HCT116 (cell line): ENCODE measurements at regions not wholly inside any gene's neighbourhood (a gene's known extent, or its start where the extent isn't known, plus 50 kb on each side); places are given as distances from the start of the nearest gene placed in this dataset.

Source experiments
- ATAC-seq: fragments of 200-7000 bp; cut with Tn5 transposase; 2 replicates; pipeline ENCODE4 v1.9.1; 2020; ENCODE audit warnings: mild to moderate bottlenecking, moderate library complexity
- BruUV-seq: library from RNA; stranded (reverse); fragments of 400-500 nt; replicated peaks from 2 replicates; lab custom pipeline; 2021; lab: Mats Ljungman, UMichigan
- CTCF ChIA-PET: fragments of 300-600 bp; sonication (Branson Sonifier 250); formaldehyde crosslinking; loops from one replicate; lab custom pipeline; 2021; ENCODE audit warnings: antibody characterized with exemption; lab: Charles Lee
- POLR2A ChIA-PET: fragments of 300-600, 350-600 bp; sonication (Branson Sonifier 250); formaldehyde crosslinking; loops from one replicate; lab custom pipeline; 2021; ENCODE audit warnings: antibody characterized with exemption; lab: Charles Lee
- RAD21 ChIA-PET, 2 experiments: fragments of 300-600 bp; sonication (Branson Sonifier 250); formaldehyde crosslinking; loops; one replicate each; lab custom pipeline; 2023; ENCODE audit warnings: low total read pairs in 2 of 2; ENCODE audit not compliant: uncharacterized antibody in 2 of 2, unreplicated experiment in 2 of 2, low non-redundant PET in 1 of 2; lab: Charles Lee
- DNase-seq: peaks from one replicate; pipeline ENCODE4 v3.0.0-alpha.2; 2010; ENCODE audit warnings: low read depth, low spot score
- H2AFZ ChIP-seq: fragments of 200-600 bp; shearing (Covaris generic), sonication (generic); 2 replicates; pipeline ENCODE4 v1.6.1; 2017; ENCODE audit warnings: low read depth, mixed run types, mixed read lengths, antibody characterized with exemption, low read length; ENCODE audit not compliant: poor library complexity, severe bottlenecking
- H3K27ac ChIP-seq: 2 replicates; pipeline ENCODE4 v1.5.1; 2012; ENCODE audit warnings: low read depth, low read length
- H3K27me3 ChIP-seq: fragments of 200-600 bp; sonication (generic); 2 replicates; pipeline ENCODE4 v1.6.1; 2016; ENCODE audit warnings: mixed run types, low read length, mixed read lengths; ENCODE audit not compliant: insufficient read depth
- H3K36me3 ChIP-seq, 2 experiments: fragments of 200-500 bp in 1 of 2; fragments of 200-600 bp in 1 of 2; sonication (Bioruptor generic) in 1 of 2; sonication (generic) in 1 of 2; 2 replicates each; pipeline versions ENCODE4 v1.5.1 to v1.6.1; 2014 to 2016; ENCODE audit warnings: low read length in 2 of 2, inconsistent platforms in 1 of 2, mixed read lengths in 1 of 2, mixed run types in 1 of 2; ENCODE audit not compliant: insufficient read depth in 2 of 2, control insufficient read depth in 1 of 2
- H3K4me1 ChIP-seq, 2 experiments: fragments of 200-600 bp in 1 of 2; sonication (generic) in 1 of 2; 2 replicates each; pipeline versions ENCODE4 v1.5.1 to v1.6.1; 2012 to 2017; ENCODE audit warnings: low read length in 2 of 2, inconsistent platforms in 1 of 2, mild to moderate bottlenecking in 1 of 2, mixed read lengths in 1 of 2, mixed run types in 1 of 2, moderate library complexity in 1 of 2; ENCODE audit not compliant: insufficient read depth in 2 of 2, control insufficient read depth in 1 of 2
- H3K4me2 ChIP-seq: fragments of 200-600 bp; sonication (generic); 2 replicates; pipeline ENCODE4 v1.6.1; 2017; ENCODE audit warnings: mixed run types, low read length, mixed read lengths
- H3K4me3 ChIP-seq, 2 experiments: fragments of 200-600 bp in 1 of 2; sonication (generic) in 1 of 2; replicated peaks in 1 of 2; 2 replicates each; pipeline ENCODE4 v1.5.1; 2011 to 2016; ENCODE audit warnings: low read length in 2 of 2, control low read depth in 1 of 2, low read depth in 1 of 2, mild to moderate bottlenecking in 1 of 2, mixed read lengths in 1 of 2, mixed run types in 1 of 2
- H3K79me2 ChIP-seq: fragments of 200-600 bp; sonication (generic); 2 replicates; pipeline ENCODE4 v1.6.1; 2017; ENCODE audit warnings: mild to moderate bottlenecking, mixed run types, low read length, moderate library complexity, mixed read lengths; ENCODE audit not compliant: insufficient read depth
- H3K9ac ChIP-seq: fragments of 200-600 bp; sonication (generic); 2 replicates; pipeline ENCODE4 v1.6.1; 2016; ENCODE audit warnings: low read length, mixed read lengths
- H3K9me2 ChIP-seq: fragments of 200-600 bp; sonication (generic), shearing (Covaris generic); 2 replicates; pipeline ENCODE4 v1.6.1; 2017; ENCODE audit warnings: mixed run types, mild to moderate bottlenecking, moderate library complexity; ENCODE audit not compliant: insufficient read depth
- H3K9me3 ChIP-seq, 2 experiments: fragments of 200-500 bp in 1 of 2; fragments of 200-600 bp in 1 of 2; sonication (Bioruptor generic) in 1 of 2; sonication (generic) in 1 of 2; 2 replicates each; pipeline ENCODE4 v1.6.1; 2014 to 2017; ENCODE audit warnings: low read length in 2 of 2, mixed read lengths in 2 of 2, inconsistent platforms in 1 of 2, low read depth in 1 of 2, mild to moderate bottlenecking in 1 of 2, mixed run types in 1 of 2, moderate library complexity in 1 of 2; ENCODE audit not compliant: control insufficient read depth in 1 of 2, insufficient read depth in 1 of 2
- H4K20me1 ChIP-seq: fragments of 200-600 bp; sonication (generic), shearing (Covaris generic); 2 replicates; pipeline ENCODE4 v1.6.1; 2017; ENCODE audit warnings: mixed run types, mild to moderate bottlenecking, moderate library complexity; ENCODE audit not compliant: insufficient read depth
- ATF3 ChIP-seq: IDR thresholded peaks from 2 replicates; pipeline ENCODE4 v1.6.1; 2012
- CBX3 ChIP-seq: IDR thresholded peaks from 2 replicates; pipeline ENCODE4 v1.6.1; 2012; ENCODE audit warnings: low read depth
- CEBPB ChIP-seq: IDR thresholded peaks from 2 replicates; pipeline ENCODE4 v1.6.1; 2012; ENCODE audit warnings: low read depth
- ELF1 ChIP-seq: IDR thresholded peaks from 2 replicates; pipeline ENCODE4 v1.6.1; 2012; ENCODE audit warnings: low read depth, borderline replicate concordance
- EZH2 ChIP-seq: fragments of 200-600 bp; sonication (generic); IDR thresholded peaks from 2 replicates; pipeline ENCODE4 v1.6.1; 2017; ENCODE audit warnings: antibody characterized with exemption, mixed run types
- EZH2phosphoT487 ChIP-seq: fragments of 200-600 bp; IDR thresholded peaks from 2 replicates; pipeline ENCODE4 v1.6.1; 2018; ENCODE audit warnings: antibody characterized with exemption, borderline replicate concordance
- FOSL1 ChIP-seq: IDR thresholded peaks from 2 replicates; pipeline ENCODE4 v1.6.1; 2012; ENCODE audit warnings: low read depth
- JUND ChIP-seq: IDR thresholded peaks from 2 replicates; pipeline ENCODE4 v1.6.1; 2012
- MAX ChIP-seq: IDR thresholded peaks from 2 replicates; pipeline ENCODE4 v1.6.1; 2012
- POLR2A ChIP-seq: IDR thresholded peaks from 2 replicates; pipeline ENCODE4 v1.7.0; 2011; ENCODE audit warnings: borderline replicate concordance; ENCODE audit not compliant: insufficient read depth, insufficient read length; ENCODE audit errors: extremely low read depth
- POLR2AphosphoS5 ChIP-seq: IDR thresholded peaks from 2 replicates; pipeline ENCODE4 v1.6.1; 2011; ENCODE audit warnings: mild to moderate bottlenecking, low read depth, low read length, moderate library complexity
- RAD21 ChIP-seq: IDR thresholded peaks from 2 replicates; pipeline ENCODE4 v1.6.1; 2012; ENCODE audit warnings: low read depth, mild to moderate bottlenecking
- REST ChIP-seq: IDR thresholded peaks from 2 replicates; pipeline ENCODE4 v1.6.1; 2012; ENCODE audit warnings: low read depth
- SRF ChIP-seq: IDR thresholded peaks from 2 replicates; pipeline ENCODE4 v1.6.1; 2012; ENCODE audit warnings: low read depth
- TCF7L2 ChIP-seq: IDR thresholded peaks from 2 replicates; pipeline ENCODE4 v1.7.0; 2011; ENCODE audit warnings: borderline replicate concordance, inconsistent platforms; ENCODE audit not compliant: insufficient read depth, insufficient read length; ENCODE audit errors: extremely low read depth
- YY1 ChIP-seq: IDR thresholded peaks from 2 replicates; pipeline ENCODE4 v1.6.1; 2011; ENCODE audit warnings: low read length, low read depth, moderate library complexity, mild to moderate bottlenecking; ENCODE audit not compliant: insufficient replicate concordance; ENCODE audit errors: extremely low read depth
- ZFX ChIP-seq: fragments of 450-650 bp; IDR thresholded peaks from 2 replicates; pipeline ENCODE4 v1.6.1; 2017
- ZNF274 ChIP-seq: fragments of 200-500 bp; sonication (Bioruptor generic); IDR thresholded peaks from 2 replicates; pipeline ENCODE4 v1.6.1; 2014; ENCODE audit warnings: mild to moderate bottlenecking, low read depth, low read length, inconsistent platforms
- intact Hi-C: fragments of 100-400 bp; cut with micrococcal nuclease; formaldehyde crosslinking; loops from 2 replicates; pipeline ENCODE4 v1.10.0; 2022

- no peaks in the 10 kb centered on the region for H3K4me1 ChIP-seq
- H4K20me1 ChIP-seq = no peaks in the 10 kb centered on the region
- DNase-seq = no peak
- TF ChIP-seq ATF3 = no peak
- no peak for TF ChIP-seq JUND
- no peak for TF ChIP-seq TCF7L2
- no peak for TF ChIP-seq ZFX
- TF ChIP-seq EZH2 = no peak
- no peak for TF ChIP-seq CBX3
- no peak for TF ChIP-seq RAD21
- no peak for TF ChIP-seq ZNF274
- no peak for TF ChIP-seq EZH2phosphoT487
- no peak for TF ChIP-seq REST
- no peak for TF ChIP-seq CEBPB
- no peak for TF ChIP-seq POLR2A
- no peak for TF ChIP-seq SRF
- no peak for TF ChIP-seq FOSL1
- TF ChIP-seq POLR2AphosphoS5 = no peak
- TF ChIP-seq MAX = no peak
- no peak for TF ChIP-seq ELF1
- no peak for TF ChIP-seq YY1
- no peak for ATAC-seq
- H3K9ac ChIP-seq = no peak overlapping the region
- intact Hi-C loops = no loop called here
- ChIA-PET CTCF (no interaction called here), POLR2A (no interaction called here), RAD21 (no interaction called here)
- H3K27ac ChIP-seq = no peak overlapping the region
- no peaks in the 10 kb centered on the region for H3K79me2 ChIP-seq
- H3K9me3 ChIP-seq = no peaks in the 10 kb centered on the region
- H3K4me3 ChIP-seq = no peak overlapping the region
- BruUV-seq = no TSS peak
- no peak overlapping the region for H3K4me2 ChIP-seq
- H2AFZ ChIP-seq = no peak overlapping the region
- no peaks in the 10 kb centered on the region for H3K9me2 ChIP-seq
- H3K36me3 ChIP-seq = no peaks in the 10 kb centered on the region
- H3K27me3 ChIP-seq = no peaks in the 10 kb centered on the region
Measured at GRCh38 chr12:83629931-83630330, 943.2 kb downstream of the TMTC2 start.
